ENCODE measurements at regions not wholly inside any gene's neighbourhood (a gene's known extent, or its start where the extent isn't known, plus 50 kb on each side); places are given as distances from the start of the nearest gene placed in this dataset.

GRCh38 chr12:116418551-116418950, 140.6 kb upstream of the MAP1LC3B2 start (continued):
- TF ChIP-seq ZFP41 (CRISPR knock-in tag; IDR thresholded peaks at IDR 0.05; ENCODE audit: borderline replicate concordance) = no peak
- no peak for TF ChIP-seq ZNF652 (CRISPR knock-in tag; IDR thresholded peaks at IDR 0.05; ENCODE audit: borderline replicate concordance, low read depth)

DNA sequence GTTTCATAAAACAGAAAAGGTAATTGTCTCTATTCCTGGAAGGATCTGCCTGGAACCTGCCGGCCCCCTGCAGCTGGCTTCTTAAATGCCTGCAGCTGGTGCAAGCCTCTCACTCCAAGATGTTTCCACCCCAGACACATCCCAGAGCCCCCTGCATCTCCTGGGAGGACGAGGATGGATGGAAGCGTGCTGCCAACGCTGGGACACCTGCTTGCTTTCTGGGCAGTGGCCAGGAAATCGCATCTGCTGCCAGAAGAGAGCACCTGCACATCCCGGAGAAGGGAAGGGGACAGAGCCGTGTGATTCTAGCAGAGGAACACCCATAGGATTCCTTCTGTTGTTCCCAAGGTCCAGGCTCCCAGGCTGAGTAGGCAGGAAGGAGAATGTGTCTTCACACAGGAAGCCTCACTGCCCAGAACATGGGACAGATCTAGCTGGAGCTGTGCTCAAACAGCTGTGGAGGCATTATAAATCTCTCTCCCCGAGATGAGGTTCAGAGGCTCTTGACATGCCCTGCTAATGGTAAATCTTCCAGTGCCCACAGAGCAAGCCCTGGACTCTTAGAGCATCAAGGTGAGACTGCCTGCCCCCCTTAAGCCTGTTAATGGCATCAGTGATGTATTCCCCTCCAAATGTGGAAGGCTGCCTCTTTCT, 138.8 kb upstream of the MAP1LC3B2 start:
- H3K9ac ChIP-seq (ENCODE audit: insufficient read depth, low read depth, low read length) = no peak overlapping the region
- no TSS peak for BruUV-seq (replicated peaks)
- H3K4me1 ChIP-seq (ENCODE audit: insufficient read depth, low read length) = no peaks in the 10 kb centered on the region
- ChIA-PET POLR2A (no interaction called here), CTCF (ENCODE audit: low intra/inter-chr PET ratio, low total read pairs) (no interaction called here)
- in situ Hi-C loops (cut with HindIII; ENCODE audit: extremely low pct_ligation_motif_present, low pct_unique_long_range_greater_than_20kb) (no loop called here), intact Hi-C loops (cut with micrococcal nuclease; ENCODE audit: unreplicated experiment) (no loop called here)
- H3K79me2 ChIP-seq (ENCODE audit: insufficient read depth, low read length) = no peaks in the 10 kb centered on the region
- no peaks in the 10 kb centered on the region for H3K9me3 ChIP-seq (ENCODE audit: low read length)
- no peaks in the 10 kb centered on the region for H3K36me3 ChIP-seq (replicated peaks in 1 of 2; ENCODE audit: control insufficient read depth in 1 of 2, insufficient read depth in 2 of 2, low read length in 2 of 2)
- H2AFZ ChIP-seq (ENCODE audit: low read length) = no peak overlapping the region
- no peak overlapping the region for H3K27ac ChIP-seq (ENCODE audit: extremely low read length, insufficient read depth, low read length)
- H3K27me3 ChIP-seq (ENCODE audit: control insufficient read depth in 1 of 2, insufficient read depth in 2 of 2, low read length in 2 of 2) = no peaks in the 10 kb centered on the region; a peak in 1 of 5 replicates
- ATAC-seq (no peak), DNase-seq (ENCODE audit: low spot score) (no peak), FAIRE-seq (no peak)
- H3K4me2 ChIP-seq (ENCODE audit: low read depth, low read length) = no peak overlapping the region
- H4K20me1 ChIP-seq (ENCODE audit: insufficient read depth, low read length) = no peaks in the 10 kb centered on the region
- H3K4me3 ChIP-seq (replicated peaks in 1 of 3; ENCODE audit: insufficient read depth in 1 of 3, low read depth in 2 of 3, low read length in 3 of 3) = no peak overlapping the region
- 25% methylated on average over 4 of the region's 8 CpGs for WGBS (ENCODE audit: low lambda C conversion rate)
- TF ChIP-seq ZNF562 (CRISPR knock-in tag; IDR thresholded peaks at IDR 0.05; ENCODE audit: borderline replicate concordance) (no peak), ZNF256 (CRISPR knock-in tag; conservative IDR thresholded peaks at IDR 0.05) (no peak), MLLT10 (CRISPR knock-in tag; IDR thresholded peaks at IDR 0.05) (no peak), ZBTB8A (CRISPR knock-in tag; IDR thresholded peaks at IDR 0.05; ENCODE audit: borderline replicate concordance, low read depth) (no peak), ZNF567 (CRISPR knock-in tag; IDR thresholded peaks at IDR 0.05; ENCODE audit: borderline replicate concordance) (no peak), NONO (IDR thresholded peaks at IDR 0.05) (no peak), NONO (CRISPR knock-in tag; conservative IDR thresholded peaks at IDR 0.05) (no peak)
- TF ChIP-seq, protein P1, sequence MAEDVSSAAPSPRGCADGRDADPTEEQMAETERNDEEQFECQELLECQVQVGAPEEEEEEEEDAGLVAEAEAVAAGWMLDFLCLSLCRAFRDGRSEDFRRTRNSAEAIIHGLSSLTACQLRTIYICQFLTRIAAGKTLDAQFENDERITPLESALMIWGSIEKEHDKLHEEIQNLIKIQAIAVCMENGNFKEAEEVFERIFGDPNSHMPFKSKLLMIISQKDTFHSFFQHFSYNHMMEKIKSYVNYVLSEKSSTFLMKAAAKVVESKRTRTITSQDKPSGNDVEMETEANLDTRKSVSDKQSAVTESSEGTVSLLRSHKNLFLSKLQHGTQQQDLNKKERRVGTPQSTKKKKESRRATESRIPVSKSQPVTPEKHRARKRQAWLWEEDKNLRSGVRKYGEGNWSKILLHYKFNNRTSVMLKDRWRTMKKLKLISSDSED (CRISPR knock-in tag; IDR thresholded peaks at IDR 0.05) = no peak
- TF ChIP-seq, protein P2, sequence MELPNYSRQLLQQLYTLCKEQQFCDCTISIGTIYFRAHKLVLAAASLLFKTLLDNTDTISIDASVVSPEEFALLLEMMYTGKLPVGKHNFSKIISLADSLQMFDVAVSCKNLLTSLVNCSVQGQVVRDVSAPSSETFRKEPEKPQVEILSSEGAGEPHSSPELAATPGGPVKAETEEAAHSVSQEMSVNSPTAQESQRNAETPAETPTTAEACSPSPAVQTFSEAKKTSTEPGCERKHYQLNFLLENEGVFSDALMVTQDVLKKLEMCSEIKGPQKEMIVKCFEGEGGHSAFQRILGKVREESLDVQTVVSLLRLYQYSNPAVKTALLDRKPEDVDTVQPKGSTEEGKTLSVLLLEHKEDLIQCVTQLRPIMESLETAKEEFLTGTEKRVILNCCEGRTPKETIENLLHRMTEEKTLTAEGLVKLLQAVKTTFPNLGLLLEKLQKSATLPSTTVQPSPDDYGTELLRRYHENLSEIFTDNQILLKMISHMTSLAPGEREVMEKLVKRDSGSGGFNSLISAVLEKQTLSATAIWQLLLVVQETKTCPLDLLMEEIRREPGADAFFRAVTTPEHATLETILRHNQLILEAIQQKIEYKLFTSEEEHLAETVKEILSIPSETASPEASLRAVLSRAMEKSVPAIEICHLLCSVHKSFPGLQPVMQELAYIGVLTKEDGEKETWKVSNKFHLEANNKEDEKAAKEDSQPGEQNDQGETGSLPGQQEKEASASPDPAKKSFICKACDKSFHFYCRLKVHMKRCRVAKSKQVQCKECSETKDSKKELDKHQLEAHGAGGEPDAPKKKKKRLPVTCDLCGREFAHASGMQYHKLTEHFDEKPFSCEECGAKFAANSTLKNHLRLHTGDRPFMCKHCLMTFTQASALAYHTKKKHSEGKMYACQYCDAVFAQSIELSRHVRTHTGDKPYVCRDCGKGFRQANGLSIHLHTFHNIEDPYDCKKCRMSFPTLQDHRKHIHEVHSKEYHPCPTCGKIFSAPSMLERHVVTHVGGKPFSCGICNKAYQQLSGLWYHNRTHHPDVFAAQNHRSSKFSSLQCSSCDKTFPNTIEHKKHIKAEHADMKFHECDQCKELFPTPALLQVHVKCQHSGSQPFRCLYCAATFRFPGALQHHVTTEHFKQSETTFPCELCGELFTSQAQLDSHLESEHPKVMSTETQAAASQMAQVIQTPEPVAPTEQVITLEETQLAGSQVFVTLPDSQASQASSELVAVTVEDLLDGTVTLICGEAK (IDR thresholded peaks at IDR 0.05) = no peak
- TF ChIP-seq, protein P2 (CRISPR knock-in tag; IDR thresholded peaks at IDR 0.05) = no peak
